GM23338 (cell line): ENCODE measurements at regions not wholly inside any gene's neighbourhood (a gene's known extent, or its start where the extent isn't known, plus 50 kb on each side); places are given as distances from the start of the nearest gene placed in this dataset.

Experiments
- ATAC-seq: fragments of 200-7000 bp; cut with Tn5 transposase; 3 replicates; pipeline ENCODE4 v1.9.1; 2020
- DNase-seq: peaks from one replicate; pipeline ENCODE4 v3.0.0-alpha.2; 2015; ENCODE audit warnings: low spot score
- H2AFZ ChIP-seq: fragments of 200-600 bp; sonication (generic); 2 replicates; pipeline ENCODE4 v1.8.0; 2016; ENCODE audit warnings: antibody characterized with exemption, mild to moderate bottlenecking, moderate library complexity
- H3F3A ChIP-seq: fragments of 200-600 bp; sonication (generic); replicated peaks from 2 replicates; pipeline ENCODE4 v1.8.0; 2017; ENCODE audit warnings: antibody characterized with exemption, mixed run types, low read depth
- H3K27ac ChIP-seq: fragments of 200-600 bp; sonication (generic); 2 replicates; pipeline ENCODE4 v1.6.1; 2016; ENCODE audit warnings: low read depth
- H3K27me3 ChIP-seq: fragments of 200-600 bp; sonication (generic); 2 replicates; pipeline ENCODE4 v1.8.0; 2016; ENCODE audit warnings: mild to moderate bottlenecking, mixed run types, moderate library complexity; ENCODE audit not compliant: insufficient read depth
- H3K36me3 ChIP-seq: fragments of 200-600 bp; sonication (generic); 2 replicates; pipeline ENCODE4 v1.8.0; 2016; ENCODE audit warnings: mild to moderate bottlenecking; ENCODE audit not compliant: insufficient read depth
- H3K4me1 ChIP-seq: fragments of 200-600 bp; sonication (generic); 2 replicates; pipeline ENCODE4 v1.8.0; 2016; ENCODE audit warnings: mild to moderate bottlenecking, moderate library complexity; ENCODE audit not compliant: insufficient read depth
- H3K4me2 ChIP-seq: fragments of 200-600 bp; sonication (generic); 2 replicates; pipeline ENCODE4 v1.7.1; 2017; ENCODE audit warnings: mixed run types
- H3K4me3 ChIP-seq: fragments of 200-600 bp; sonication (generic); 2 replicates; pipeline ENCODE4 v1.6.1; 2016; ENCODE audit warnings: mixed run types
- H3K79me2 ChIP-seq: fragments of 200-600 bp; sonication (generic); replicated peaks from 2 replicates; pipeline ENCODE4 v1.8.0; 2017; ENCODE audit warnings: mild to moderate bottlenecking; ENCODE audit not compliant: insufficient read depth
- H3K9me2 ChIP-seq: fragments of 200-600 bp; sonication (generic); 2 replicates; pipeline ENCODE4 v1.8.0; 2017; ENCODE audit not compliant: insufficient read depth
- H4K20me1 ChIP-seq: fragments of 200-600 bp; sonication (generic); replicated peaks from 2 replicates; pipeline ENCODE4 v1.8.0; 2017; ENCODE audit warnings: mild to moderate bottlenecking; ENCODE audit not compliant: insufficient read depth
- H3K27ac Mint-ChIP-seq: 2 replicates; pipeline ENCODE4 v1.8.0; 2020; ENCODE audit warnings: inconsistent platforms, mild to moderate bottlenecking, moderate library complexity, mixed read lengths
- H3K27me3 Mint-ChIP-seq: 3 replicates; pipeline ENCODE4 v1.8.0; 2022; ENCODE audit warnings: low read depth, mild to moderate bottlenecking, moderate library complexity, mixed read lengths, inconsistent platforms; ENCODE audit not compliant: insufficient read depth, poor library complexity
- H3K36me3 Mint-ChIP-seq: 3 replicates; pipeline ENCODE4 v1.8.0; 2021; ENCODE audit warnings: low read depth, mild to moderate bottlenecking, inconsistent platforms, moderate library complexity, mixed read lengths
- H3K4me1 Mint-ChIP-seq: 3 replicates; pipeline ENCODE4 v1.8.0; 2020; ENCODE audit warnings: mild to moderate bottlenecking, inconsistent platforms, mixed read lengths
- H3K4me3 Mint-ChIP-seq: 3 replicates; pipeline ENCODE4 v1.8.0; 2021; ENCODE audit warnings: moderate library complexity, mild to moderate bottlenecking, inconsistent platforms, mixed read lengths
- H3K9me3 Mint-ChIP-seq: 3 replicates; pipeline ENCODE4 v1.8.0; 2020; ENCODE audit warnings: moderate library complexity, mild to moderate bottlenecking, inconsistent platforms, mixed read lengths
- CREB1 ChIP-seq: fragments of 250-450 bp; sonication (Bioruptor Pico); IDR thresholded peaks from 2 replicates; pipeline ENCODE4 v1.5.0; 2020; ENCODE audit warnings: low read depth, mild to moderate bottlenecking, moderate library complexity
- EZH2 ChIP-seq: fragments of 200-600 bp; sonication (generic); IDR thresholded peaks from one replicate; pipeline ENCODE4 v1.8.0; 2017; ENCODE audit warnings: antibody characterized with exemption, mild to moderate bottlenecking, low read depth; ENCODE audit not compliant: unreplicated experiment
- EZH2phosphoT487 ChIP-seq: fragments of 200-600 bp; sonication (generic); IDR thresholded peaks from one replicate; pipeline ENCODE4 v1.8.1; 2018; ENCODE audit warnings: antibody characterized with exemption; ENCODE audit not compliant: unreplicated experiment
- JUNB ChIP-seq: IDR thresholded peaks from one replicate; pipeline ENCODE4 v1.6.1; 2016; ENCODE audit warnings: antibody characterized with exemption; ENCODE audit not compliant: unreplicated experiment
- NANOG ChIP-seq: IDR thresholded peaks from 2 replicates; pipeline ENCODE4 v1.6.1; 2016; ENCODE audit warnings: antibody characterized with exemption, borderline replicate concordance
- POLR2AphosphoS5 ChIP-seq: IDR thresholded peaks from 2 replicates; pipeline ENCODE4 v1.6.1; 2016; ENCODE audit warnings: antibody characterized with exemption, low read depth
- REST ChIP-seq: IDR thresholded peaks from one replicate; pipeline ENCODE4 v1.6.1; 2018; ENCODE audit warnings: antibody characterized with exemption; ENCODE audit not compliant: unreplicated experiment
- STAT1 ChIP-seq: IDR thresholded peaks from one replicate; pipeline ENCODE4 v1.6.1; 2016; ENCODE audit warnings: antibody characterized with exemption; ENCODE audit not compliant: unreplicated experiment
- ZNF114 ChIP-seq: fragments of 250-450 bp; sonication (Bioruptor Pico); IDR thresholded peaks from 2 replicates; pipeline ENCODE4 v1.5.0; 2020; ENCODE audit warnings: mild to moderate bottlenecking, moderate library complexity
- ZNF331 ChIP-seq: fragments of 250-450 bp; sonication (Bioruptor Pico); IDR thresholded peaks from 2 replicates; pipeline ENCODE4 v1.5.0; 2020; ENCODE audit warnings: low read depth, mild to moderate bottlenecking, moderate library complexity
- ZNF462 ChIP-seq: fragments of 250-450 bp; sonication (Bioruptor Pico); IDR thresholded peaks from 2 replicates; pipeline ENCODE4 v1.5.0; 2020; ENCODE audit warnings: mild to moderate bottlenecking, moderate library complexity
- TF ChIP-seq, protein P1 (sequence below), 2 experiments: fragments of 200-600 bp in 1 of 2; sonication (generic) in 1 of 2; conservative IDR thresholded peaks; 2 replicates each; pipeline versions ENCODE4 v1.5.1 to v1.6.1; 2016 to 2017; ENCODE audit warnings: antibody characterized with exemption in 2 of 2, low read depth in 2 of 2, mild to moderate bottlenecking in 2 of 2, moderate library complexity in 1 of 2
- TF ChIP-seq, protein P2 (sequence below): IDR thresholded peaks from 2 replicates; pipeline ENCODE4 v1.6.1; 2016; ENCODE audit warnings: antibody characterized with exemption

- no peaks in the 10 kb centered on the region for H3K27me3 ChIP-seq
- ATAC-seq, result no peak
- H3K36me3 ChIP-seq, result no peaks in the 10 kb centered on the region; the same call in 1 of the 2 replicates
- no peaks in the 10 kb centered on the region for H3F3A ChIP-seq
- TF ChIP-seq ZNF331 (CRISPR knock-in tag) (no peak), REST (no peak), STAT1 (no peak), CREB1 (CRISPR knock-in tag) (no peak), EZH2 (no peak), ZNF462 (CRISPR knock-in tag) (no peak), NANOG (no peak), POLR2AphosphoS5 (no peak), EZH2phosphoT487 (no peak), JUNB (no peak), ZNF114 (no peak)
- TF ChIP-seq, protein P1, sequence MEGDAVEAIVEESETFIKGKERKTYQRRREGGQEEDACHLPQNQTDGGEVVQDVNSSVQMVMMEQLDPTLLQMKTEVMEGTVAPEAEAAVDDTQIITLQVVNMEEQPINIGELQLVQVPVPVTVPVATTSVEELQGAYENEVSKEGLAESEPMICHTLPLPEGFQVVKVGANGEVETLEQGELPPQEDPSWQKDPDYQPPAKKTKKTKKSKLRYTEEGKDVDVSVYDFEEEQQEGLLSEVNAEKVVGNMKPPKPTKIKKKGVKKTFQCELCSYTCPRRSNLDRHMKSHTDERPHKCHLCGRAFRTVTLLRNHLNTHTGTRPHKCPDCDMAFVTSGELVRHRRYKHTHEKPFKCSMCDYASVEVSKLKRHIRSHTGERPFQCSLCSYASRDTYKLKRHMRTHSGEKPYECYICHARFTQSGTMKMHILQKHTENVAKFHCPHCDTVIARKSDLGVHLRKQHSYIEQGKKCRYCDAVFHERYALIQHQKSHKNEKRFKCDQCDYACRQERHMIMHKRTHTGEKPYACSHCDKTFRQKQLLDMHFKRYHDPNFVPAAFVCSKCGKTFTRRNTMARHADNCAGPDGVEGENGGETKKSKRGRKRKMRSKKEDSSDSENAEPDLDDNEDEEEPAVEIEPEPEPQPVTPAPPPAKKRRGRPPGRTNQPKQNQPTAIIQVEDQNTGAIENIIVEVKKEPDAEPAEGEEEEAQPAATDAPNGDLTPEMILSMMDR (conservative IDR thresholded peaks at IDR 0.05; ENCODE audit: low read depth in 2 of 2), result no peak
- TF ChIP-seq, protein P2, sequence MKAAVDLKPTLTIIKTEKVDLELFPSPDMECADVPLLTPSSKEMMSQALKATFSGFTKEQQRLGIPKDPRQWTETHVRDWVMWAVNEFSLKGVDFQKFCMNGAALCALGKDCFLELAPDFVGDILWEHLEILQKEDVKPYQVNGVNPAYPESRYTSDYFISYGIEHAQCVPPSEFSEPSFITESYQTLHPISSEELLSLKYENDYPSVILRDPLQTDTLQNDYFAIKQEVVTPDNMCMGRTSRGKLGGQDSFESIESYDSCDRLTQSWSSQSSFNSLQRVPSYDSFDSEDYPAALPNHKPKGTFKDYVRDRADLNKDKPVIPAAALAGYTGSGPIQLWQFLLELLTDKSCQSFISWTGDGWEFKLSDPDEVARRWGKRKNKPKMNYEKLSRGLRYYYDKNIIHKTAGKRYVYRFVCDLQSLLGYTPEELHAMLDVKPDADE, result no peak
- Mint-ChIP-seq H3K4me1 (no peaks in the 10 kb centered on the region), H3K27me3 (no peaks in the 10 kb centered on the region), H3K27ac (no peak overlapping the region), H3K4me3 (no peak overlapping the region), H3K9me3 (peaks cover under 1% of the 10 kb centered on the region; the same call in 1 of the 3 replicates), H3K36me3 (no peaks in the 10 kb centered on the region)
- H4K20me1 ChIP-seq, result no peaks in the 10 kb centered on the region
- no peaks in the 10 kb centered on the region for H3K9me2 ChIP-seq
- H3K4me2 ChIP-seq, result no peak overlapping the region
- H3K27ac ChIP-seq, result no peak overlapping the region
- no peaks in the 10 kb centered on the region for H3K4me1 ChIP-seq
- no peaks in the 10 kb centered on the region for H3K79me2 ChIP-seq
- DNase-seq, result no peak
- no peak overlapping the region for H3K4me3 ChIP-seq
- H2AFZ ChIP-seq, result no peak overlapping the region
Observed at GRCh38 chr11:38711110-38711509, 2113.1 kb upstream of the RAG2 start.
